ENCODE measurements at regions not wholly inside any gene's neighbourhood (a gene's known extent, or its start where the extent isn't known, plus 50 kb on each side); places are given as distances from the start of the nearest gene placed in this dataset.
"Not testable (repeated sequence)": the region's sequence is repeated elsewhere in the genome, so short reads cannot be mapped to it uniquely, and the experiment has no call there.

DNA sequence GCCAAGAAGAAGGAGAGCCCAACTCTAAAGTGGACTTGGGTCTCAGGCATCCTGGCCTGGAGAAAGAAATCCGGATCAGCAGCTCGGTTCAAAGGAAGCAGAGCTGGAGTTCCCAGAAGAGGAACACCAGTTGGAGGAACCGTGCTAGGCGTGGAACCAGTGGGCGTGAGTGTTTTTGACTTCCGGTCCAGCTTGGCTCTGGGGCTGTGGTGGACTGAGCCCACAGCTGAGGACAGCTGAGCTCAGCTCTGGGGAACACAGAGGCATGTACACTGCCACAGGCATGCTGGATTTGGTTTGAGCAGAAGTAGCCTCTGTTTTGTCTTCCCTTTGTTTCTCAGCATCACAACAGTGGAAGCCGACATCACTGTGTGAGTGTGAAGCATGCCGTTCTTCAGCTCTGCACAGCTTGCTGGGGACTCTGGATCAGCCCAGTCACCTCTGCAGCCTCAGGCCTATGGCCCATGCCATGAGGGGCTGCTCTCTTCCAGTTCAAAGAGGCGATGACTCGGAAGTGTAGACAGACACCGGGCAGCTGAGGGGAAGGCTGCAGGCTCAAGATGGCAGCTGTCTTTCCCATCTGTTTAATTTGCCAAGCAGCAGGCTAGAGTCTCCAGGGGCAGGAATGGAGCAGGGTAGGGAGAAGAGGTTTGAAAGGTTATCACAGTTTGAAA, 185.8 kb upstream of the UBE3A start:
- no peak for DNase-seq

DNA sequence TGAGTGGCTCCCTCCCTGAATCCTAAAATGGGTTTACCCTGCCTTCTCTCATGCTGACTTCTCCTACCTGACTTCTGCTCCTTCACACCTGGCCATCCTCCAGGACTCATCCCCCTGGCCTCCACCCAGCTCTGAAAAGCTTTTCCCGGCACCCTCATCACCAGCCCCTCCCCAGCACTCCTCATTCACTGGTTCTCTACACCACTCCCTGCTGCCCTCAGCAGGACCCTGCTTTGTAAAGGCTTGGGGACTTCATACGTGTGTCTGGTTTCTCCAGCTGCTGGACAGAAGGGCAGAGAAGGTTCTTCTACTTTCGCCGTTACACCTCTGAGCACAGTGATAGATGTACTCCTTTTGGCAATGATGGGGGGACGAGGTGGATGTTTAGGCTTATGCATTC, 184.9 kb upstream of the UBE3A start:
- DNase-seq = no peak

DNA sequence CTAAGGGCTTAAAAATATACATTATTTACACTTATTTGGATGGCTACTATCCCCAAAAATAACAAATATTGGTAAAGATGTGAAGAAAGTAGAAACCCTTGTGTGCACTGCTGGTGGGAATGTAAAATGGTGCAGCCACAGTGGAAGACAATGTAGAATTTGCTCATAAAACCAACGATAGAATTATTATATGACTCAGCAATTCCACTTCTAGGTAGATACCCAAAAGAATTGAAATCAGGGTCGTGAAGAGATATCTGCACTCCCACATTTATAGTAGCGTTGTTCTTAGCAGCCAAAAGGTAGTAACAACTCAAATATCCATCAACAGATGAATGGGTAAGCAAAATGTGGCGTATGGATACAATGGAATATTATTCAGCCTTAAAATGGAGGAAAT, 181.6 kb upstream of the UBE3A start:
- no peak for DNase-seq

DNA sequence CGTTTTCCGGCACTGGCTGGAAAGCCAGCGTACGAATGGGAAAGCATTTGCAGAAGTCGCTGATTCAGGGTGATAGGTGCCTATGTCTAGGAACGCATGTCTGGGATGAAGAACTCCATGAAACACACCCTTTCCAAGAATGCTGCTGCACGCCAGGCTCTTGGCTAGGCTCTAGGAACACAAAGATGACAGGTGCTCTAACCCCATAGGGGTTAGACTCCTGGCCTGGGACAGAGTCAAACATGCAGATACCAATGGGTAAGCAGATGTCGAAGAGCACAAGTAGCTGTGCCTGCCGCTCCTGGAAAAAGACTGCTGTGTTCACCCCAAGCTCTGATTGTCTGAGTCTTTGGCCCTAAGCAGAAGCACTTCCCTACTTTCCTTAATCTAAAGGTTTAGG, 180.9 kb upstream of the UBE3A start:
- no peak for DNase-seq

DNA sequence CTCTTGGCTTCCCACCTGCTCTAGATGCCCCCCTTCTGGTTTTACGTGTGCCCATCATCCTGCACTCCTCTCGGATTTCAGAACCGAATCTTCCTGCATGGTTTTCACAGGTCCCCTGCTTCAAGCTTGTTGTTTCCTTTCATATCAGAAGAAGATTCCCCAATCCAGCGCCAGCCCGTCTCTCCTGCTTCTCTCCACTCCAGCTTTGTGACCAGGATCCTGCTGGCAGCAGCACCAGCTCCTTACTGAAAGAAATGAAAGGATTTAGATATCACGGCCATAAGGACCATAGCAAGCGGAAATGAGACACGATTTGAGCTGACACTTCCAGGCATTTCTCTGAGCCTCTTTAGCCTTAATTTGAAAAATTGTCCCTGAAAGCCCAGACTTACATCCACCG, 180.3 kb upstream of the UBE3A start:
- DNase-seq = no peak

DNA sequence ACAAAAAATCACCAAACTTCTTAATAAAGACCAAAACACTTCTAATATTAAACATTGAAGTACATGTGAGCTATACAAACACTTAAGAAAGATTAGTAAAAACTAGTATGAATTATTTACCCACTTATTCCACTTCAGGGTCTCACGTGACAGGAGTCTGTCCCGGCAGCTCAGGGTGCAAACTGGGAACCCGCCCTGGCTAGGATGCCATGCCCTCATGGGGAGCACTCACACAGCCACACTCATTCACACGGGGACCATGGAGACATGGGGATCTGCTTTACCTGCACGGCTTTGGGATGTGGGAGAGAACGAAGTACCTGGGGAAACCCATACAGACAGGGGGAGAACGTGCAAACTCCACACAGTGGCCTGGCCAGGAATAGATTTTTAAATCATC, 179.3 kb upstream of the UBE3A start:
- no peak for DNase-seq

DNA sequence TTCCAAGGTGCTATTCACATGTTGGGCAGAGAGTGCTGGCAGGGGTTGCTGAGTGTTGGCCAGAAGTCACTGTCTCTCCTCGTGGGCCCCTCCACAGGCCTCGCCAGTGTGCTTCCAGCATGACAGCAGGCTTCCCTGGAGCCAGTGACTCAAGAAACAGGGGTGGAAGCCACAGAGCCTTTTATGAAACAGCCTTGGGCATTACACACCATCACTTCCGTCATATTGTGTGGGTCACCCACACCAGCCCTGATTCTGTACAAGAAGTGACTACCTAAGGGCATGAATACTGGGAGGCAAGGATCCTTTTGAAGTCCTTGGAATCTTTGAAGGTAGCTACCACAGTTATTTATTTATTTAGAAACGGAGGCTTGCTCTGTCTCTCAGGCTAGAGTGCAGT, 177.6 kb upstream of the UBE3A start:
- DNase-seq = no peak

DNA sequence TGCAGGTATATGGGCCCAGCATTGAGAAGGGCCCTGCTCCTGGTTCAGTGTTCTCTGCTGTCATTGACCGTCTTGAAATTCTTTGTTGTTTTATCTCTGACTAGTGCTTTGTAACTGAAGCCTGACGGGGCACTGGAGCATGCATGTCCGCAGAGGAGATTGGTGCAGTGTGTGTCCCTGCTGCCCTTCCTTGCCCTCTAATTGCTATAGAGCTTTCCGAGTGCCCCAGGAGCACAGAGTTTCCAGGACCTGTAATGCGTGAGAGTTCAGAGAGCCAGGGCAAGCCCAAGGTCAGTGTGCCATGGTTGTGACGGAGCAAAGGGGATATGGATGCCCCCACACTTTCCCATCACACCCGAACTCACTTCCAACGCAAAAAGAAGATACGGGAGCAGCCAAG, 174.3 kb upstream of the UBE3A start:
- DNase-seq = no peak

DNA sequence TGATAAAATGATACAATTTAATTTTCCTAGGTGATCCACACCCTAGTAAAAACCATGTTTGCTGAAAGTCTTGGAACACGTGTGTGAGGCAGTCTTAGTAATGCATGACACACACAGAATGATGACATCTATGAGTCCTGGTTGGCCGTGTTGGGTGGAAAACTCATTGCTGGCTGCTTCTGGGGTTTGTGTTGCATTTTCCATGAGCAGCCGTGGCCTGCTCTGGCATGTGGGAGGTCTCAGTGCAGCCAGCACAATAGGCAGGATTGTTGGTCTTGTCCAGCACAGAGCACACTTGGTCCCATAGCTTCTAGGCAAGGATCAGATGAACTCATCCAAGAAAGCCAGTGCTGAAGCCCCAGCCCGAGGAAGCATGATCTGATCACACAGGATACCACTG, 172.8 kb upstream of the UBE3A start:
- DNase-seq = peak in 1 of 2 donors; percentile 12

DNA sequence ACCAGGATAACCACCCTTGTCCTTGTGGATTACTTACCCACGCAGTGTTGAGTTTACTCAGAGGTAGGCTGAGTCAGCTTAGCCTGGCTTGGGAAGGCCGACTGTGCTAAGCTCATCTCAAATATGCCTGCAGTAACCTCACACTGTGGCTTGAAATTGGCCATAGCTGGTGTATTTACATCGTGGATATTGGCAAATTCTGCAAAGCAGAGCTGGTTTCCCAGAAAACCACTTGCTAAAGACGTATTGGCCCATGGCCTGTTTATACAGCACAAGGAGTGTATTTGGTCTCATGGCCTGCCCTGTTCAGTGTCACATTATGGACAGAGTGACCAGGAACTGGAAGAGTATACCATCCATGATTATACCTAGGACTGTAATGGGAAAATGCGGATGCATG, 170.5 kb upstream of the UBE3A start:
- no peak for DNase-seq

DNA sequence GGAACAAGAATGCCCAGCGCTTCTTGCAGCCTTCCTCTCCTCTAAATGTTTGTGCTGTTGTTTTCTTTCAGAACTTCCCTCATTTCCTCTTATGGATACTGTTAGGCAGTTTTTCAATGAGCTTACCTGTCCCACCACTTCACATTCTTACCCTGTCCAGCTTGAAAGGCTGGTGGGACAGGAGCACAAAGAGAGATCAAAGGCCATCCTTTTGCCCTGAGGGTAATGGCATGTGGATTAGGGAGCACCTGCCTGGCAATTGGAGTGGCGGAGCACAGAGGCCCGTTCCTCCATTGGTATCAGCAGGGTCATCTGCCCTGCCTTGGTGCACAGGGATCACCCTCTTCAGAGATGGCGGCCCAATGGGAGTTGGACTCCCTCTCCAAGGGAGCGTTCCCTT, 170.1 kb upstream of the UBE3A start:
- no peak for DNase-seq

DNA sequence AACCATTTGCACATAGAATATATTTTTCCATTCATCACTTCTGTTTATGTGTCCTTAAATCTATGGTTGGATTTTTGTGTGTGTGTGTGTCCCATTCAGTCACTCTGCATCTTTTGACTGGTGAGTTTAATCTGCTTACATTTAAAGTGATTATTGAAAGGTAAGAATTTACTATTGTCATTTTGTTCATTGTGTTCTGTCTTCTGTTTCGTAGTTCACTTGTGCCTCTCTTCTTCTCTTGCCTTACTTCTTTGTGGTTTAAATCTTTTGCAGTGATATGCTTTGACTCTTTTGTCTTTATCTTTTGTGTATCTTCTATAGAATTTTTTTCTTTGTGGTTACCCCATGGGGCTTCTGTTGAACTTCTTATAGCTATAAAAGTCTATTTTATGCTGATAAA, 166.3 kb upstream of the UBE3A start:
- no peak for DNase-seq

DNA sequence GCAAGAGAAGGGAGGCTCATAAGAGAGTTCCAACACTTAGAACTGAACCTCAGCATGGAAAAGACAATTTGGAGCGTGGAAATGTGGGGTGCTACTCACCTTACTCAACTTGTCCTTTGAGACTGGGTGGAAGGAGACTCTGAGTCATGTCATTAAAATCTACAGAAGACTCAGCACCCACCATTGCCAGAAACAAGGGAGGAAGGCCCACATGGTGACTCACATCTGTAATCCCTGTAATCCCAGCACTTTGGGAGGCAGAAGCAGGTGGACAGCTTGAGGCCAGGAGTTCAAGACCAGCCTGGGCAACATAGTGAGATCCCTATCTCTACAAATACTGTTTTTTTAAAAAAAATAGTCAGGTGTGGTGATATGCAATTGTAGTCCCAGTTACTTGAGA, 161.9 kb upstream of the UBE3A start:
- no peak for DNase-seq

DNA sequence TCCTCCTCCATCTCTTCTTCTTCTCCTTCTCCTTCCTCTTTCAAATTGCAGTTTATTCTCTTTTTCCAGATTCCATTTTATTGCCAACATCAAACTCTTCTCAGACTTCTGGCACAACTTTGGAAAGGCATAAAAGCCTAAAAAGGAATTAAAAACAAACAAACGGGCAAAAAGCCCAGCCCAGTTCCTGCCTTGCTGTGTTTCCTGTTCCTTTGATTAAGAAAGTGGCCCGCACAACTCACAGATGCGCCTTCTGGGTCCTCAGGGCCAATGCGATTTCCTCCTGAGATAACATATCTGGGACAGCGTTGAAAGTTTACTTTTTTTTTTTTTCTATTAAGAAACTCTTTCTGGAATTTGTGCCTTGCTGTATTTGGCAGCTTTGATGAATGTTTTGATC, 158.7 kb upstream of the UBE3A start:
- no peak for DNase-seq

DNA sequence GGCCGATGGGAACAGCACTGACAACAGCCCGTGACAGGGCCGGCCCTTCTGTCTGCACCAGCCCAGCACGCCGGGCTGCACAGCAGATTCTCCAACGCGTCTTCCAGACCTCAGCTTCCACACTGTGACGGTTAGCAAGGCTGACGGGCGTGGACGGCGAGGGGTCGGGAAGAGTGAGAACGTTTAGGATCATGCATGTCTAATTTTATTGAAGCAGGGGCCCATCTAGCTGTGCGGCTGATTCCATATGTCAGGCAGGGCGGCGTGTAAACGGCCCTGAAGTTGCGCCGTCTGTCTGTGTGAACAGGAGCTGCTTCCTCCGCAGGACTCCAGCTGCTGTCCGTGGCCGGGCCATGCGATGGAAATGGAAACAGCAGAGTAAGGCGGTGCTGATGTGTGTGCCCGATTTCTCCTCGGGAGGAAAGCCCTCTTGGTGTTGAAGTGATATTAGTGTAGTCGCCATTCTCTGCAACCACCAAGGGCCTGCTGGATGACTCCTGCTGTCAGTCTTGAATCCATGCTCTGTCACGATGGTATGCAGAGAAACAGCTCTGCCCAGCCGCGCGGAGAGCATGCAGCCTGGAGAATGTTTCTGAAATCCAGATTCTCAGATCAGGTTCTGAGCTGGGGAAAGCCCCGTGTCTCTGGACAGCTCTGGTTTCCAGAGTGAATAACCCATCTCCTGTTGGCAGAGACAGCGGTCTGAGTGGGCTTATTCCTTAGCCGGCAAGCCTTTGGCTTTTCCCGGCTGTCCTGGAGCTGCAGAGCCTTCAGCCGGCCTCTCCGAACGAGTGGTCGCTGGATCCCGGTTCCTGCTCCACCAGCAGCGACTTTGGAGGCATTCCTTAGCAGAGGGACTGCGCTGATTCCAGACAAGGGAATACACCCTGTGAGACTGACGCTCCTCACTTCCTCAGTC, 158.1 kb upstream of the UBE3A start:
- no peak for DNase-seq

DNA sequence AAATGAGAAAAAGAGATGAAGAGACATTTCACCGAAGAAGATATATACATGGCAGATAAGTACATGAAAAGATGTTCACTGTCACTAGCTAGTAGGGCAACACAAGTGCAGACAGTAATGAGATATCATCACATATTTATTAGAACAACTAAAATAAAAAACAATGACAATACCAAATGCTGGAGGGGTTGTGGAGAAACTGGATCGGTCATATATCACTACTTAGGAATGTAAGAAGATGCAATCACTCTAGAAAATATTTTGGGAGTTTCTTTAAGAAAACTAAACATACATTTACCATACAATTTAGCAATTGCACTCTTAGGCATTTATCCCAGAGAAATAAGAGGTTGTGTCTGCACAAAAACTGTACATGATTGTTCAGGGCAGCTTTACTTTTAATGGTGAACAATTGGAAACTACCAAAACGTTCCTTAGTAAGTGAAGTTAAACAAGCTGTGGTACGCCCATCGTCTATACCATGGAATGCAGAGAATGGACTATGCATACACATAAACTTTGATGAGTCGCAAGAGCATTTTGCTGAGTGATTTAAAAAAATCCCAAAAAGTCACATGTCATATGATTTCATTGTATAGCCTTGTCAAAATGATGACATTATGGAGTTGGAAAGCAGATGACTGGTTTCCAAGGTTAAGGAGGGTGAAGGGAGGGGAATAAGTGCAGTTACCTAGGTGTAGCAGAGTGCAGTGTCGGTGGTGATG, 149.0 kb upstream of the UBE3A start:
- no peak for DNase-seq

DNA sequence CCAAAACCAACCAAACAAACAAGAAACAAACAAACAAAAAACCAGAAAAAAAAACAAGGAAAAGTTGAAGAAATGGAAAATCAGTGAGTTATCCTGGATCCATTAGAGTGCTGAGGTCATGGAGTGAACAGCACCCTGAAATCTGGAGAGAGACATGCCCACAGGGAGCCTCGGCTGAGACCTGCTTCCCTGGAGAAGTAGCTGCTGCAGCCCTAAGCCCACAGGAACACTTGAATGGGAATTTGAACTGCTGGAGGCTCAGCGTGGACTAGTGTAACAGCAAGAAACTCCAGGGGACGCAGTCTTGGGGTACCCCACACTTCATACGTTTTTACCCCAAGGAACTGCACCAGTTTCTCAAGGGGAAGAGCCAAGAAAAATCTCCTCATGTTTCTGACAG, 144.1 kb upstream of the UBE3A start:
- no peak for DNase-seq

DNA sequence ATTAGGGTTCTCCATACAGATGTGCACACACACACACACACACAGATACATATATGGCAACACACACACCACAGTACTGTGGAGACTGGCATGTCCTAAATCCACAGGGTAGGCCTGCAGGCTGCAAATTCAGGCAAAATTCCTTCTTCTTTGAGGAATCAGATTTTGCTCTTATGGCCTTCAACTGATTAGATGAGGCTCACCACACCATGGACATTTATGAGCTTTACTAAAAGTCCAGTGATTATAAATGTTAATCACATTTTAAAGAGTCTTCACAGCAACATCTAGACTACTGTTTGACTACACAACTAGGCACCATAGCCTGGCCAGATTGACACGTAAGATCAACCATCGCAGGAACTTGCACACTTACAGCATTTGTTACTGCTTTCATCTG, 140.3 kb upstream of the UBE3A start:
- no peak for DNase-seq

DNA sequence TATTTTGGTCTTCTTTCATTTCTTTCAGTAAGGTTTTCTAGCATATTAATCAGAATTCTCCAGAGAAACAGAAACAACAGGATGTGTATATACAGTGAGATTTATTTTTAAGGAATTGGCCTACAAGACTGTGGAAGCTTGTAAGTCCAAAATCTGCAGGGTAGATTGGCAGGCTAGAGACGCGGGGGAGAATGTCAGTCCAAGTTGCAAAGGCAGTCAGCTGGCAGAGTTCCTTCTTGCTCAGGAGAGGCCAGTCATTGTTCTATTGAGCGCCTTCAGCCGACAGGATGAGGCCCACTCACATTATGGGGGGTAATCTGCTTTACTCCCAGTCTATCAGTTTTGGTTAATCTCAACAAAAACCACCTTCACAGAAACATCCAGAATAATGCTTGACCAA, 133.4 kb upstream of the UBE3A start:
- no peak for DNase-seq

DNA sequence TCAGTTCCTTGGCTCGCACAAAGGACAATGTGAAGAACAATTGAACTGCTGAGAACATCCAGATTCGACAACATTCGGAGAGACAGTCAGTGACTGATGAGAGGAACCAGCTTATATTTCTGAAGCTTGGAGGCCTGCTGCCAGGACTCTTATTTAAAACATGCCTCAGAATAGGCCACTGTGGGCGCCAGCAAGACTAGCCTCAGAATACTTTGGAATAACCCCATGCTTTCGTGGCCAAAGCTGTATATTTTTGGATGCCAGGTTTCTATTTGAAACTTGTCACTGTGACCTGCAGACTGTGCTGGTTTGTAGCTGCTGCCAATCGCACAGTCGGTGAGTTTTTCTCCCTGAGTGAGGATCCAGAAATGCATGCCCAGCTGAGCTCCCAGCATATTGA, 129.9 kb upstream of the UBE3A start:
- peak in 1 of 2 donors; percentile 20 for DNase-seq

DNA sequence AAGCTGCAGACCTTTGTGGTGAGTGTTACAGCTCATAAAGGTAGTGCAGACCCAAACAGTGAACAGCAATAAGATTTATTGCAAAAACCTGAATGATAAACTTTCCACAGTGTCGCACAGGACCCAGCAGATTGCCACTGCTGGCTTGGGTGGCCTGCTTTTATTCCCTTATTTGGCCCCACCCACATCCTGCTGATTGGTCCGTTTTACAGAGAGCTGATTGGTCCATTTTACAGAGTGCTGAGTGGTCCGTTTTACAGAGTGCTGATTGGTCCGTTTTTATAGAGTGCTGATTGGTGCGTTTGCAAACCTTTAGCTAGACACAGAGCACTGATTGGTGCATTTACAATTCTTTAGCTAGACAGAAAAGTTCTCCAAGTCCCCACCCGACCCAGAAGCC, 127.7 kb upstream of the UBE3A start:
- not testable (repeated sequence) for DNase-seq

DNA sequence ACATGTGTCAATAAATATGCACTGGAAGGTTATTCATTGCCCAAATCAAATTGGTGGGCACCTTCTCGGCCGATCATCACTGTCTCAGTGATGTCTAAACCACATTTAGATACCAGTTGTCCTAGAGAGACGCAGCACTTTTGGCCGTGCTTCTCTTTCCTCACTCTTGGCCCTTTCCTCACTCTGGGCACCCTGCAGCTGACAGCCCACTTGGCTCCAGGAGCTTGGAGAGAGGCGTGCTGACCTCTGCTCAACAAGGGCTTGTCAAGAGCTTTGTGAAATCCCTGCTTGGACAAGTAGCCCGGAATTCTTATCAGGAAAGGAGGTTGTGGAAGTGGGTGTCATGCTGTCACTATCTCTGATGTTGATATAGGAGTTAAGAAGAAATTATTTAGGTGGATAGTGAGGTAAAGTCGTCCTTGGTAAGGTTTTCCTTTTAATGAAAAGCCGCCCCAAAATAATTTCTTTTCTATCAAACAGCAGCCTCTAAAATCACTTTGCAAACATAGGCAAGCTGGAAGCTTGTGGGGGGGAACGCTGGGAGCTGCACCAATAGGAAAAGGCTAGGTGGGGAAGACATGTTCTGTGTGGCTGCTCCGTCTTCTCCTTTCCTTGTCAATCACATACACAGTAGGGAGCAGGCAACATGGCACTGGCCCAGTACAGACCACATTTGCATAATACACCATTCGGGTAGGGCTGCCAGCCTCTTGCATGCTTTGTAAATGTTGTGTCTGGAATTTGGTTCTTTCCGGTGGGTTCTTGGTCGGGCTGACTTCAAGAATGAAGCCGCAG, 126.8 kb upstream of the UBE3A start:
- DNase-seq = no peak

DNA sequence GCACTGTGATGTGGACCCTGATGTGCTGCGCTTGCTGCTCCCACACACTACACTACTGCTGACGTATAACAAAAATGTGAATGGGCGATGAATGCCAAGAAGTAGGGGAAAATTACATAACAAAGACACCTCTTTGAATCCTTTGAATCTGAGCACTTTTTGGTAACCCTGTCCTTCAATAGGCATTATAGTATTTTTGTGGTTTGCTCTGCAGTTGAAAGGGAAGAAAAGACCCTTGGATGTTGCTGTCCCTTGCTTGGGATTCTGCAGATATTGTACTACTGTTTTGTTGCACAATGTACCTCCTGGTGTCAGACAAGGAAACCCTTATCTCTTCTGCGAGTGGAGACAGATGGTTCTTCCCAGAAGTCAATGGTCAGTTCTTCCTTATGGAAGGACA, 124.8 kb upstream of the UBE3A start:
- DNase-seq = no peak
